Spleen (tissue), 7 donors: ENCODE measurements at regions not wholly inside any gene's neighbourhood (a gene's known extent, or its start where the extent isn't known, plus 50 kb on each side); places are given as distances from the start of the nearest gene placed in this dataset.

ENCODE experiments used
- CTCF ChIP-seq, 11 experiments: fragments of 200-600 bp in 7 of 11; fragments of 450-650 bp in 4 of 11; sonication (generic) in 4 of 11; IDR thresholded peaks in 8 of 11; conservative IDR thresholded peaks in 3 of 11; 1 replicate in 7 of 11; 2 replicates in 4 of 11; pipeline versions ENCODE4 v1.4.0 to v1.8.0; 2016 to 2021; ENCODE audit warnings: antibody characterized with exemption in 11 of 11, inconsistent platforms in 4 of 11, mild to moderate bottlenecking in 1 of 11
- POLR2A ChIP-seq, 3 donors: fragments of 450-650 bp; IDR thresholded peaks; one replicate each; pipeline ENCODE4 v1.5.1; 2017; ENCODE audit warnings: antibody characterized with exemption in 3 of 3, mild to moderate bottlenecking in 1 of 3
- POLR2AphosphoS5 ChIP-seq, 3 donors: sonication (generic); formaldehyde crosslinking; IDR thresholded peaks; one replicate each; pipeline ENCODE4 v1.5.1; 2017; ENCODE audit warnings: antibody characterized with exemption in 3 of 3
- donor health status: DM: no; HTN: no; CAD: no; lungs with moderate emphysema.
- donor health status: DM: no; HTN: no; CAD: no.
- donor health status: DM: no; HTN: no; CAD: no.

- no peak for TF ChIP-seq CTCF (IDR thresholded peaks at IDR 0.05 in 8 of 11, conservative IDR thresholded peaks at IDR 0.05 in 3 of 11)
- no peak for TF ChIP-seq POLR2A (IDR thresholded peaks at IDR 0.05)
- no peak for TF ChIP-seq POLR2AphosphoS5 (IDR thresholded peaks at IDR 0.05)
These were observed 626.5 kb upstream of the GALNTL6 start for GRCh38 chr4:171186700-171187099.
